Fibroblast of gingiva (primary cell): ENCODE measurements at regions not wholly inside any gene's neighbourhood (a gene's known extent, or its start where the extent isn't known, plus 50 kb on each side); places are given as distances from the start of the nearest gene placed in this dataset.

Experiments used
- DNase-seq: peaks from one replicate; pipeline ENCODE4 v3.0.0-alpha.2; 2011; ENCODE audit warnings: low read depth

- DNase-seq = peak; percentile 32
These were observed 337.4 kb downstream of the LPIN1 start for GRCh38 chr2:12083713-12084419.

GRCh38 chr2:12087175-12087574, 340.7 kb downstream of the LPIN1 start:
- no peak for DNase-seq

- DNase-seq = peak; percentile 55
These were observed 341.4 kb downstream of the LPIN1 start for GRCh38 chr2:12087671-12088380.

GRCh38 chr2:12089001-12089400, 342.6 kb downstream of the LPIN1 start:
- DNase-seq = no peak

GRCh38 chr2:12089496-12089895, 343.1 kb downstream of the LPIN1 start:
- no peak for DNase-seq

GRCh38 chr2:12090072-12090471, 343.6 kb downstream of the LPIN1 start:
- DNase-seq = no peak

- no peak for DNase-seq
These were observed 344.2 kb downstream of the LPIN1 start for GRCh38 chr2:12090590-12090989.

- peak; percentile 69 for DNase-seq
These were observed 344.9 kb downstream of the LPIN1 start for GRCh38 chr2:12091201-12091806.

GRCh38 chr2:12094134-12094533, 347.7 kb downstream of the LPIN1 start:
- DNase-seq = no peak

- no peak for DNase-seq
These were observed 349.8 kb downstream of the LPIN1 start for GRCh38 chr2:12096051-12096787.

GRCh38 chr2:12096788-12097449, 350.5 kb downstream of the LPIN1 start:
- DNase-seq = no peak

GRCh38 chr2:12097859-12098258, 351.4 kb downstream of the LPIN1 start:
- DNase-seq = no peak

- DNase-seq = no peak
These were observed 352.9 kb downstream of the LPIN1 start for GRCh38 chr2:12099374-12099773.

GRCh38 chr2:12102679-12103078, 356.2 kb downstream of the LPIN1 start:
- no peak for DNase-seq

GRCh38 chr2:12105180-12105579, 358.7 kb downstream of the LPIN1 start:
- DNase-seq = no peak

- peak; percentile 98 for DNase-seq
These were observed 360.1 kb downstream of the LPIN1 start for GRCh38 chr2:12106440-12107080.

- no peak for DNase-seq
These were observed 360.9 kb downstream of the LPIN1 start for GRCh38 chr2:12107321-12107720.

GRCh38 chr2:12107939-12108338, 361.5 kb downstream of the LPIN1 start:
- peak; percentile 42 for DNase-seq

GRCh38 chr2:12109363-12110017, 363.1 kb downstream of the LPIN1 start:
- no peak for DNase-seq

GRCh38 chr2:12110074-12110473, 363.6 kb downstream of the LPIN1 start:
- DNase-seq = peak; percentile 56

GRCh38 chr2:12110481-12110880, 364.0 kb downstream of the LPIN1 start:
- DNase-seq = no peak
